ENCODE measurements at regions not wholly inside any gene's neighbourhood (a gene's known extent, or its start where the extent isn't known, plus 50 kb on each side); places are given as distances from the start of the nearest gene placed in this dataset.

DNA sequence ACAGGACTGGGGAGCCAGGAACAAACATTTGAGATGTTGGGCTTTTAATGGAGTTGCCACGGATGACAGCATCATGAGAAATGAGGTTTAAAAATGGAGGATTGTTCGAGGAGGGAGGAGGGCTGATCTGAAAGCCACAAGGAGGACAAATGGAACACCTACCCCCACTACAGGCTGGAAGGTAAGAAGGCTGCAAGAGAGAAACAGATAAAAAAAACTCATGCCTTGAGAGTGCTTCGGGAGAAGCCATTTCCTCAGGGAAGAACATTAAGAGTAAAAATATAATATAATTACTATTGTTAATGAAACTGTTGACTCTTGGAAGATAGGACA lies 119.5 kb upstream of the MAP9 start:
- H3K4me3 Mint-ChIP-seq (ENCODE audit: low read depth, unreplicated experiment), result no peak overlapping the region
- H3K27me3 Mint-ChIP-seq (ENCODE audit: unreplicated experiment), result no peaks in the 10 kb centered on the region
- no TSS peak for BruUV-seq (replicated peaks)
- intact Hi-C loops (cut with micrococcal nuclease; ENCODE audit: unreplicated experiment), result no loop called here
- TF ChIP-seq, protein P1, sequence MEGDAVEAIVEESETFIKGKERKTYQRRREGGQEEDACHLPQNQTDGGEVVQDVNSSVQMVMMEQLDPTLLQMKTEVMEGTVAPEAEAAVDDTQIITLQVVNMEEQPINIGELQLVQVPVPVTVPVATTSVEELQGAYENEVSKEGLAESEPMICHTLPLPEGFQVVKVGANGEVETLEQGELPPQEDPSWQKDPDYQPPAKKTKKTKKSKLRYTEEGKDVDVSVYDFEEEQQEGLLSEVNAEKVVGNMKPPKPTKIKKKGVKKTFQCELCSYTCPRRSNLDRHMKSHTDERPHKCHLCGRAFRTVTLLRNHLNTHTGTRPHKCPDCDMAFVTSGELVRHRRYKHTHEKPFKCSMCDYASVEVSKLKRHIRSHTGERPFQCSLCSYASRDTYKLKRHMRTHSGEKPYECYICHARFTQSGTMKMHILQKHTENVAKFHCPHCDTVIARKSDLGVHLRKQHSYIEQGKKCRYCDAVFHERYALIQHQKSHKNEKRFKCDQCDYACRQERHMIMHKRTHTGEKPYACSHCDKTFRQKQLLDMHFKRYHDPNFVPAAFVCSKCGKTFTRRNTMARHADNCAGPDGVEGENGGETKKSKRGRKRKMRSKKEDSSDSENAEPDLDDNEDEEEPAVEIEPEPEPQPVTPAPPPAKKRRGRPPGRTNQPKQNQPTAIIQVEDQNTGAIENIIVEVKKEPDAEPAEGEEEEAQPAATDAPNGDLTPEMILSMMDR (IDR thresholded peaks at IDR 0.05; ENCODE audit: unreplicated experiment), result no peak
- CTCF ChIA-PET, result no interaction called here
- H3K27ac Mint-ChIP-seq (ENCODE audit: unreplicated experiment), result no peak overlapping the region
- no peaks in the 10 kb centered on the region for H3K4me1 Mint-ChIP-seq (ENCODE audit: low read depth, unreplicated experiment)
- DNase-seq, result no peak
- H3K9me3 Mint-ChIP-seq (ENCODE audit: low read depth, unreplicated experiment), result no peaks in the 10 kb centered on the region
- H3K36me3 Mint-ChIP-seq (ENCODE audit: insufficient read depth, unreplicated experiment), result no peaks in the 10 kb centered on the region

DNA sequence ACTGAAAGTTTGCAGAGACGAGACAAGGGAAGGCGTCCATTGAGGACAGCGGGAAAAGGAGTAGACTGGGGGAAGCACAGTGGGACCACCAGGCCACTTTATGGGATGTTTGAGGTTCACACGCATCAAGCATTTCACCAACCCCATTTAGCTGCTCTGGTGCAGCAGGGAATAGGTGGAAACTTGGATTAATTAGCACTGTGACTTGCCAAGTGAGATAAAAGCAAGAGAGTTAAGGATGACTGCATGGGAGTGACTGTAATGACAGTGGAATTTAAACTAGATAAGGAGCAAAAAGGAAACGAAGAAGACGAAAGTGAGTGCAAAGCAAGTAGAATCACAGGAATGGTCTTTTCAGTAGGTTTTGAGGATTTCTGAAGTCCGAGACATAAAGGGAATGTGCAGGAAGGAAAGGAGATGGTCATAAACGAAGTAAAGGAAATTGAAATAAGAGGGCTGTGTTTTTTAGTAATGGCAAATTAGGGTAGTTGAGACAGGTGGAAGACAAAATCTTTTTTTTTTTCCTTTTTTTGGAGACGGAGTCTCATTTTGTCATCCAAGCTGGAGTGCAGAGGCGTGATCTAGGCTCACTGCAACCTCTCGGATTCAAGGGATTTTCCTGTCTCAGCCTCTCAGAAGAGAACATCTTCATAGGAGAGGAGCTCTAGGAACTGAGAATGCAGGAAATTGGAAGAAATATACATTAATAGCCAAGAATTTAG lies 119.0 kb upstream of the MAP9 start:
- Mint-ChIP-seq H3K4me1 (ENCODE audit: low read depth, unreplicated experiment) (no peaks in the 10 kb centered on the region), H3K9me3 (ENCODE audit: low read depth, unreplicated experiment) (no peaks in the 10 kb centered on the region), H3K36me3 (ENCODE audit: insufficient read depth, unreplicated experiment) (no peaks in the 10 kb centered on the region), H3K4me3 (ENCODE audit: low read depth, unreplicated experiment) (no peak overlapping the region), H3K27ac (ENCODE audit: unreplicated experiment) (no peak overlapping the region), H3K27me3 (ENCODE audit: unreplicated experiment) (no peaks in the 10 kb centered on the region)
- intact Hi-C loops (cut with micrococcal nuclease; ENCODE audit: unreplicated experiment), result no loop called here
- no TSS peak for BruUV-seq (replicated peaks)
- TF ChIP-seq, protein P1 (IDR thresholded peaks at IDR 0.05; ENCODE audit: unreplicated experiment), result no peak
- CTCF ChIA-PET, result no interaction called here
- no peak for DNase-seq

DNA sequence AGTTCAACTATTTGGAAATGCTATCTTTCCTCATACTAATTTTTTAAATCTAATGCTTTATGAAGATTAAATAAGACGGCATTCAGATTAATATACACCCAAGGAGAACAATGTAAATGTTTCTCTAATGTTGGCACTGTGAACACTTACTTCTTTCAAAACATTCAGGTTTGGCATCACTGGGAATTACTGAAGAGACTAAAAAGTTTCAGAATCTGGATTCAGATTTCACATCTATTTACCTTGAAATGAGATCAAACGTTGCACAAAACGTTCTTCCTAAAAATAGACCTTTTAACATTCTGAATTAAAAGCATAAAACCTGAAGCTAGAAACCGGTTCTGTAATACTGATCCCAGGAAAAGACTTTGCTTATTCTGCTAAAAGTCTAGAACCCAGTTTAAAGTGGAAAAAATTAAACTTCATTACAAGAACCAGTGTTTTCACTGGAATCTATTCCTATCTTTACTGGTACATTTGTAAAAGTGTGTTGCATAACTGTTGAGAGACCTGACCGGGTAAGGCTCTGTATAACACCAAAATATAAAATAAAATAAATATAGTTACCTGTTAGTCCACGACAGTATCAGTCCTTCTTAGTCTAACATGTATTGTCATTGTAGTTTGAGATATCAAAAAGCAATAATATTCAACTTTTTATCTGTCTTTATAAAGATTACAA lies 117.4 kb upstream of the MAP9 start:
- Mint-ChIP-seq H3K9me3 (ENCODE audit: low read depth, unreplicated experiment) (no peaks in the 10 kb centered on the region), H3K4me3 (ENCODE audit: low read depth, unreplicated experiment) (no peak overlapping the region), H3K27ac (ENCODE audit: unreplicated experiment) (no peak overlapping the region), H3K36me3 (ENCODE audit: insufficient read depth, unreplicated experiment) (no peaks in the 10 kb centered on the region), H3K27me3 (ENCODE audit: unreplicated experiment) (no peaks in the 10 kb centered on the region), H3K4me1 (ENCODE audit: low read depth, unreplicated experiment) (no peaks in the 10 kb centered on the region)
- no TSS peak for BruUV-seq (replicated peaks)
- TF ChIP-seq, protein P1 (IDR thresholded peaks at IDR 0.05; ENCODE audit: unreplicated experiment), result no peak
- intact Hi-C loops (cut with micrococcal nuclease; ENCODE audit: unreplicated experiment), result no loop called here
- CTCF ChIA-PET, result no interaction called here
- no peak for DNase-seq

DNA sequence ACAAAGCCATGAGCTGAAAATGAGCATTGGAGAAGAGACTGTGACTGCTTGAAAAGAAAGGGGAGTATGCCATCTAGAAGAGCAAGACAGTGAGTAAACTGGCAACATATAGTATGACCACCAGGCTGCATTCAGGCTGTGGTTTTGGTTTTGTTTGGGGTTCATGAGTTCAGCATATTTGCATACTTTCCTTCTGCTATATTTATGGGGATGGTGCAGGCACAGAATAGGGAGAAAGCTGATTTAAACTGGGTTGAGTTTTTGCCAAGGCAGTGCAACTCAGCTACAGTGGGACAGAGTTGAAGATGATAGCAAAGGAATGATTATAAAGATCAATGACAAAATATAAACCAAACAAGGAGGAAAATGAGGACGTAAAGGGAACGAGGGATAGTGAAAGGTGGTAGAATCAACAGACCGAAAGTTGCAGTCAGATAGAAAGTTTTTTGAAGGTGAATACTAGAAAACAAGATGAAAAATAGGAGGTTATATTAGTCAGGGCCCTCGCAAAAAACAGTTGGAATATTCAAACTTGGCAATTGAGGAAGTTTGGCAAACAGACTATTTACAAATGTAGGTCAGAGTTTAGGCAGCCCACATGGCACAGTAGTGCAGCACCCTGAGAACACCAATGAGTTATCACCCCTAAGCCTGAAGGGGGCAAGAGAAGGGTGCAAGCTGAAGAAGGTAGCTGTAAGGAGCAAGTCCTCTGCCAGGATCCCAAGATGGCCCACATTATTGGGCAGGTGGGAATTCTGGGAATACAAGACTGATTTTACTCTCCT lies 114.8 kb upstream of the MAP9 start:
- Mint-ChIP-seq H3K4me3 (ENCODE audit: low read depth, unreplicated experiment) (no peak overlapping the region), H3K4me1 (ENCODE audit: low read depth, unreplicated experiment) (no peaks in the 10 kb centered on the region), H3K27ac (ENCODE audit: unreplicated experiment) (no peak overlapping the region), H3K9me3 (ENCODE audit: low read depth, unreplicated experiment) (no peaks in the 10 kb centered on the region), H3K27me3 (ENCODE audit: unreplicated experiment) (no peaks in the 10 kb centered on the region), H3K36me3 (ENCODE audit: insufficient read depth, unreplicated experiment) (no peaks in the 10 kb centered on the region)
- CTCF ChIA-PET, result no interaction called here
- TF ChIP-seq, protein P1 (IDR thresholded peaks at IDR 0.05; ENCODE audit: unreplicated experiment), result no peak
- no peak for DNase-seq
- intact Hi-C loops (cut with micrococcal nuclease; ENCODE audit: unreplicated experiment), result no loop called here
- BruUV-seq (replicated peaks), result no TSS peak
